ENCODE measurements at regions not wholly inside any gene's neighbourhood (a gene's known extent, or its start where the extent isn't known, plus 50 kb on each side); places are given as distances from the start of the nearest gene placed in this dataset.

DNA sequence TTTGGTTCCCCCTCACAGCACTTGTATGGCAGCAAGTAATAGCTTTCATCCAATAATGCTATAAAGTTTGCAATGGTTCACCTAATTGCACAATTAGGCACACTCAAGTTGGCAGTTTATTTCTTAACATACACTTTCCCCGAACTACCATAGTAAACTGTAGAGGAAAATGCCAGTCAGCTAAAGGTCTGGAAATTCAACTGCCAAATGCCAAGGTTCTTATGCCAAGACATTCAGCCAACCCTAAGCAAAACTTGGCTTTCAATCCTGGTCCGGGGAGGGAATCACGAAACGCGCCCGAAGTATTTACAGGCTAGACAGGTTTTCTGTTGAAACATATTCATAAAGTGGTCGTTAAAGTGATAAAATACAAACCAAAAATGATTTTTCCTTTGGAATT lies 1512.4 kb upstream of the FLRT2 start:
- TF ChIP-seq, protein P1, sequence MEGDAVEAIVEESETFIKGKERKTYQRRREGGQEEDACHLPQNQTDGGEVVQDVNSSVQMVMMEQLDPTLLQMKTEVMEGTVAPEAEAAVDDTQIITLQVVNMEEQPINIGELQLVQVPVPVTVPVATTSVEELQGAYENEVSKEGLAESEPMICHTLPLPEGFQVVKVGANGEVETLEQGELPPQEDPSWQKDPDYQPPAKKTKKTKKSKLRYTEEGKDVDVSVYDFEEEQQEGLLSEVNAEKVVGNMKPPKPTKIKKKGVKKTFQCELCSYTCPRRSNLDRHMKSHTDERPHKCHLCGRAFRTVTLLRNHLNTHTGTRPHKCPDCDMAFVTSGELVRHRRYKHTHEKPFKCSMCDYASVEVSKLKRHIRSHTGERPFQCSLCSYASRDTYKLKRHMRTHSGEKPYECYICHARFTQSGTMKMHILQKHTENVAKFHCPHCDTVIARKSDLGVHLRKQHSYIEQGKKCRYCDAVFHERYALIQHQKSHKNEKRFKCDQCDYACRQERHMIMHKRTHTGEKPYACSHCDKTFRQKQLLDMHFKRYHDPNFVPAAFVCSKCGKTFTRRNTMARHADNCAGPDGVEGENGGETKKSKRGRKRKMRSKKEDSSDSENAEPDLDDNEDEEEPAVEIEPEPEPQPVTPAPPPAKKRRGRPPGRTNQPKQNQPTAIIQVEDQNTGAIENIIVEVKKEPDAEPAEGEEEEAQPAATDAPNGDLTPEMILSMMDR (IDR thresholded peaks at IDR 0.05): no peak
- TF ChIP-seq POLR2A (IDR thresholded peaks at IDR 0.05): no peak
